Suprapubic skin (tissue), 2 donors: ENCODE measurements at regions not wholly inside any gene's neighbourhood (a gene's known extent, or its start where the extent isn't known, plus 50 kb on each side); places are given as distances from the start of the nearest gene placed in this dataset.

Experiments
- EP300 ChIP-seq: sonication (generic); formaldehyde crosslinking; IDR thresholded peaks from one replicate; pipeline ENCODE4 v1.6.1; 2017; ENCODE audit warnings: antibody characterized with exemption
- POLR2A ChIP-seq, 2 donors: fragments of 450-650 bp; IDR thresholded peaks; one replicate each; pipeline ENCODE4 v1.6.1; 2017; ENCODE audit warnings: antibody characterized with exemption in 2 of 2, mild to moderate bottlenecking in 2 of 2, moderate library complexity in 2 of 2

- TF ChIP-seq POLR2A (IDR thresholded peaks at IDR 0.05) (no peak), EP300 (no peak)
These were observed 425.2 kb upstream of the PIK3R1 start for GRCh38 chr5:67790390-67790789.
